T-helper 1 cell treated with Interleukin-12 subunit alpha and Interleukin-12 subunit beta and Interleukin-4 antibody, amounts not matched to agents 30 ng/mL and 1 ng/mL, for 36 hours (primary cell): ENCODE measurements at regions not wholly inside any gene's neighbourhood (a gene's known extent, or its start where the extent isn't known, plus 50 kb on each side); places are given as distances from the start of the nearest gene placed in this dataset.

Experiments used
- intact Hi-C: fragments of 100-400 bp; cut with micrococcal nuclease; formaldehyde crosslinking; loops from one replicate; pipeline ENCODE4 v1.15.1; 2024

DNA sequence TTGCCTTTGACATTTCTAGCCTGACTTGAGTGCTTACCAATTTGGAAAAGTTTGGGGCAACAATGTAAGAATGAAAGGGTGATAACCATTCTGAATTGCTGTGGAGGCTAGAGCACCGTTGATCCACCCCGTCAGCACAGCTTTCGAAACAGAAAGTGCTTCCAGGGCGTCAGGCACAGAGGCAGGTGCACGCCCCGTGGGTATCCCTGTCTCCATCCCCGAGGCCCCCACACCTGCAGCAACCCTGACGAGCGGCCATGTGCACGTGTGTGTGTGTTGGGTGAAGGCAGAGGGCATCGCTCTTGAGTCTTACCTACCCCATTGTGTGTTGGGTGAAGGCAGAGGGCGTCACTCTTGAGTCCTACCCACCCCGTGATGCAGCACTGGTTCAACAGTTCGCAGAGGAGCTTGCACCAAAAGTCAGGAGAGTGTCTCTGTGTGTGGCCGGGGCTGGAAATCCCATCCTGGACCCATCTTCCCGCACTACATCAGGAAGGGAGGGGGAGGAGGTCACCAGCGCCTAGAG lies 404.5 kb downstream of the BRD1 start:
- intact Hi-C loops: no loop called here

DNA sequence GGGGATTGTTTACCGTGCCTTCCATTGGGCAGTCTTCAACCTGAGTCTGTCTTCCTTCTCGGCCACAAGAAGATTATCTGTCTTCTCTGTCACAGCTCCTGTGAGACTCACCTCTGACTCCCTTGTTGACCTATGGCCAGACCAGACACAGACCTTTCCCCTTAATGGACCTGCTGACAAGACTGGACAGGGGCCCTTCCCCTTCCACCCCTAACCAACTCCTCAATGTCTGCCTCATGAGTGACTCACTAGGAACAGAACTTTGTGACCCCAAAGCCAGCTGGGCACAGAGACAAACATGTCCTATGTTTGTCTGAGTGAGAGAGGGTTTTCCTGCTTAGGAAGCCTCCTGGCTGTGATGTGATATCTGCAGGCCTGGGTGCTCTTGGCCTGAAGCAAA lies 405.0 kb downstream of the BRD1 start:
- intact Hi-C loops: no loop called here

DNA sequence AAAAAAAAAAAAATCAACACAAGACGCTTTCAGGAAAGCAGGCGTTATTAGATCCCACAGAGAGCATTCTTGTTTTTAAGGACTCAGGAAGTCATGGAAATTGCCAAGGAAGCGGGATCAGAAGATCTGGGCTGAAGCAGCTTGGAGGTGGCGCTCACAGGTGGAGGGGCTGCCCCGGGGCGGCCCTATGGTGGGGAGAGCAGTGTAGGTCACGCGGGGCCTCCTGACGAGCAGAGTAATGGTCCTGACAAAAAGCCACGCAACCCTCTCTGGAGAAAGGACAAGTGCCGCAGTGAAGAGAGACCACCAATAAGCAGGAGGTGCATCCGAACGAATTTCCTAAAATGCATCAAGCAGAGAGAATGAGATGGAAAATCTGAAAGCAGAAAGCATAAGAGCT lies 407.0 kb downstream of the BRD1 start:
- intact Hi-C loops: no loop called here

DNA sequence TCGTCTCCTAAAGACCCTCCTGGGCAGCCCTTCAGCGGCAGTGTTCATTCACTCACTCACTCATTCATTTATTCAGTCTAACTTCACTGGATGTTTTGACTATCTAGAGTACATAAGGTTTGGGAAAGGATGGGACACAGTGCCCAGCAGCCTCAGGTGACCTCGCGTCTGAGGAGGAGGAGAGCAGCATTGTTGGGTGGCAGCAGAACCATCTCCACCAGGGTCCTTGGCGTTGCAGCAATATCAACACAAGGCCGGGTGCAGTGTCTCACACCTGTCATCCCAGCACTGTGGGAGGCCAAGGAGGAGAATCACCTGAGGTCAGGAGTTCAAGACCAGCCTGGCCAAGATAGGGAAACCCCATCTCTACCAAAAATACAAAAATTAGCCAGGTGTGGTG lies 408.0 kb downstream of the BRD1 start:
- intact Hi-C loops: no loop called here

DNA sequence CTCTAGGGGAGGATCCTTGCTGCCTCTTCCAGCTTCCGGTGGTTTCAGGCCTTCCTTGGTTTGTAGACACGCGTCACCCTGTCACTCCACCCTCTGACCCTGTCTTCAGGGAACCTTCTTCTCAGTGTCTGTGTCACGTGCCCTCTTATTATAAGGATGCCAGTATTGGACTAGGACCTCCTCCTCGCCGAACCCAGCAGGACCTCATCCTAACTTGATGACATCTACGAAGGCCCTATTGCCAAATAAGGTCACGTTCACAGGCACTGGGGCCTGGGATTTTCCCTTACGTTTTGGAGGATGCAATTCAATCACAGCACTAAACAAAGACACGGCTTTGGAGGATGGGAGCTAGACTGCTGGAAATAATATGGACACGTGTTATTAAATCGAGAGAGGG lies 408.7 kb downstream of the BRD1 start:
- intact Hi-C loops: no loop called here

DNA sequence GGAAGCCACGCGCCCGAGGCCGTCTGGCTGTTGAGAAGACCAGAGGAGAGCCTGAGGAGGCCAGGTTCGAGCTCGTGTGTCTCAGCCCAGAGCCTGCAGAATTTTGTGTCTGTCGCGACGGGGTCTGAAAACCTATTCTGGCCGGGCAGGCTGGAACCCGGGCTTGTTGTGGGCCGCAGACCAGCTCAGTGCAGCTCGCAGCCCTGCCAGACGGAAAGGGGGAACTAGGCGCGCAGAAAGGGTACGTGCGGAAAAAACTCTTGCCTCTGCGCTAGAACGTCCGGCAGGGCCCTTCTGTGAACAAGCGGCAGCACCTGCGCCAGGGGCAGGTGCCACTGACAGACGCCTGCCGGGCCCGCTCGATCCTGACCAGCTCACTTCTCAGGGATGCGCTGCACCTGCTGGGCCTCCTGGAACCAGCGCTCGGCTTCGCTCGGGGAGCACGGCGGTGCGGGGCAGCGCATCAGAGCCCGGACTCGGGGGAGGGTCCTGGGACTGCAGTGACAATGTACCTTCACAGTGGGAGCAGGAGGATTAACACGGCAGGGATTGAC lies 409.3 kb downstream of the BRD1 start:
- intact Hi-C loops: no loop called here

DNA sequence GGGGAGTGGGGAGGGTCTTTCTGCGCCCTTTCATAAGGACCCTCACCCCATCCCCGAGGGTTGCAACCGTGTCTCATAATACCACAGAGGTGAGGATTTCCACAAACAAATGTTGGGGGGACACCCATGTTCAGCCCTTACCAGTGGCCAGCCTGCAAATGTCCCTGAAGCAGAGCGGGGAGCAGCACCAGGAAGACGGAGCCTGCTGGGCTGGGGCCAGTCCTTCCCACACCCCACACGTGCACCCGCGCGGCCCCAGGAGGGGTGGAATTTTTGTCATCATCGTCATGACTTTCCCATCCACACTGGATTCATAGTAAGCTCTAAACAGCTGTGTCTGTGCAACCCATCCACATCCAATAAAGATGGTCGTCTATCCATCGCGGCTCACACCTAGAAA lies 409.8 kb downstream of the BRD1 start:
- intact Hi-C loops: no loop called here

DNA sequence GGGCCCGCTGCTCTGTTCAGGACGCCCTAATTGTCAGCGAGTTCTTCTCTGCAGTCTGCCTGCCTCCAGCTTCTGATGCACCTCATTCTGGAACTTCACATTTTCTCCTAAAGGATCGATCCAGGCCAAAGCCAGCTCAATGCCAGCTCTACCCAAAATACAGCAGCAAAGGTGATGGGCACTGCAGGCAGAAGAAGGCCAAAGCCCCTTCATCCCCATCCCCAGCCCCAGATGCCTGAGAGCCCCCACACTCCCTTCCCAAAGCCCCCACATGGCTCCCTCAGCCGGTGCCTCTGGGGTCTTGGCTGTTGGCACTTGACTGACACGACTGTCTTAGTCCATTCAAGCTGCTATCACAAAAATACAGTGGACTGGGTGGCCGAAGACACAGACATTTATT lies 410.3 kb downstream of the BRD1 start:
- intact Hi-C loops: no loop called here

DNA sequence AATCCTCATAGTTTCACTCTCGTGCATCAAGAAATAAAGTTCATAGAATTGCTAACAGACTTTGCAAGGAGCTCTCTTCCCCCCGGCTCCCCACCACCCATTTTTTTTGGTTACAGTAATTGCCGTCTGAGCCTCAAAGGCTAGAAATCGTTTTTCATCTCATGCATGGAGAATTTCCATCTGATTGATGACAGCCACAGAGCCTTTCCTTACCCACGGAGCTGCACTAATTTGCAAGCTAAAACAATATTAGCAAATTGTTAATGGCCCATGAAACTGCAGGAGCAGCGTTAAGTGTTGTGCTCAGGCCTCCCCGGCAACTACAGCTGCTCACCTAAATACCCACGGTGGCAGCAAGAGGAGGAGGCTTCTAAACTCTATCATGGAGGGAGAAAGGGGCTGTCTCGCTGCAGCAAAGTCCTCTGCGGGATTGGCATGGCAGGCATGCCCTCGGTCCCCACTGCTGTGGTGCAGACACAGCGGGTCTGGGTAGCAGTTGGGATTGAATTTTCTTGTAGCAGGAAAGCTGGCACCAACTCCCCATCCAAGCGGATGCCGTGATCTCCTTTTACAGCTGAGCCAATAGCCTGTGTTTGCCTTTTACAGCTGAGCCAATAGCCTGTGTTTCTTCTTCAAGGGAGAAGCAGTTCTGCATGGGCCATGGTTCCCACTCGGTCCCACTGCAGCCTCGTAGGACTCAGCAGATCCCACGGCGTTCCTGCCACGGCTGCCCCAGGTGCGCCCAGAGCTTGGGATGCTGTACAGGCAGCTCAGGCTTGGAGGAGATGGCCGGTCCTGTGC lies 412.3 kb downstream of the BRD1 start:
- intact Hi-C loops: no loop called here

DNA sequence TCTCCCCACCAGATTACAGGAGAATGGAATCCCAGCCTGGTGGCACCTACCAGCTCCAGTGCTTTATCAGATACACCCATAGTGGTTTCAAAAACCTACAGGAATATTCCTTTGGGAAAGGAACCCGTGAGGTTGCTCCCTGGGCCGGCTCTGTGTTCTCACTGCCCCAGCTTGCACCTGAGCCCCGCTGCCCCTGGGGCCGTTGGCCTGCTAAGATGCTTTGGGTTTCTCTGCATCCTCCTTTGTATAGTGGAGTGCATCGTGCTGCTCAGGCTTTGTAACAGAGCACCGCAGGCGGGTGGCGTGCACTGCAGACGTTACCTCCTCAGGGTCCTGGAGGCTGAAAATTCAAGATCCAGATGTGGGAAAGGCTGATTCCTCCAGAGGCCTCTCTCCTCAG lies 414.1 kb downstream of the BRD1 start:
- intact Hi-C loops: no loop called here

DNA sequence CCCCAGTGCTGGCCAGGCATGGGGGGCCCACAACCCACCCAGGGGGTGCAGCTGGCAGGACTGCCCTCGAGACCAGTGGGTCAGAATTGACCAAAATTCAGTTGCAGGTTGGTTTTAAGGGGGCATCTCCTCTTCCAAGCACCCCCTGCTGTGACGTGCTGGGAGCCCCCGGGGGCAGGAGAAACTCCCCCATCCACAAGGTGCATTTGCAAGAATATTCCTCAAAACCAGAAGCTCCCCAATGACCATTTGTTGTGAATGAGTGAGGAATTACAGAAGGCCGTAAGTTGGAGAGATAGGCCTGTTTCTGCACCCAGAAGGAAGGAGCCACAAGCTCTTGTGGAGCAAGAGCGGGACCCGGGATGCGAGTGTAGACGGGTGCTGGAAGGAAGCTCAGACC lies 414.5 kb downstream of the BRD1 start:
- intact Hi-C loops: no loop called here

DNA sequence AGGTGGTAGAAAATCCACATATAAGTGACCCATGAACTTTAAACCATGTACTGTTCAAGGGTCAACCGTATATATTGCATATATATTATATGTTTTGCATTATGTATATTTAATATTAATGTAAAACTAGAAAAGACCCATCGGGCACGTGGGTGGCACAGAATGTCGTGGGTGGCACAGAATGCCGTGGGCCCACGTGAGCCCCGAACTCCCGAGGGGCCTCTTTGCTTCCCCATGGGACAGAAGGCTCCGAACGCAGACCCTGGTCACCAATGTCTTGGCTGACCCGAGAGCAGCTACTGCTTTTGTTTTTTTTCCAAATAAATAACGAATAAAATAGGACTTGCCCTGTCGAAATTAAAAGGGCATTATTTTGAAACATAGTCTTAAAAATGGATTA lies 415.4 kb downstream of the BRD1 start:
- intact Hi-C loops: no loop called here

DNA sequence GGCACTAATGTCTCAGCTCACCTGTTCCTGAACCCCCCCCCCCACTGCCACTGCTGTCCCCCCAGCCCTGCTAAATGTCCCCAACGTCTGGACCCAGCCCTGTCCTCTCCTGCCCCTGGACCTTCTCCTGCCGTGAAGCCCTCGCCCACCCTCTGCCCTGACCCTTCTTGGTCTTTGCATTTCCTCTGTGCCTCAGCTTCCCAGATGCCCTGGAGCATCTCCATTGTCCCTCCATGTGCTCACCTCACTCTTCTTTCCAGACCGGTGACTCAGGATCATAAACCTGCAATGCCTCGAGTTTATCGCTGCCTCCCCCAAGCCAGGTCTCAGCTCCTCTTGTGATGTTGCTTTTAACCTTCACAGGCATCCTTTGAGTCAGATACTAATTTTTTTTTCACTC lies 416.4 kb downstream of the BRD1 start:
- intact Hi-C loops: no loop called here

DNA sequence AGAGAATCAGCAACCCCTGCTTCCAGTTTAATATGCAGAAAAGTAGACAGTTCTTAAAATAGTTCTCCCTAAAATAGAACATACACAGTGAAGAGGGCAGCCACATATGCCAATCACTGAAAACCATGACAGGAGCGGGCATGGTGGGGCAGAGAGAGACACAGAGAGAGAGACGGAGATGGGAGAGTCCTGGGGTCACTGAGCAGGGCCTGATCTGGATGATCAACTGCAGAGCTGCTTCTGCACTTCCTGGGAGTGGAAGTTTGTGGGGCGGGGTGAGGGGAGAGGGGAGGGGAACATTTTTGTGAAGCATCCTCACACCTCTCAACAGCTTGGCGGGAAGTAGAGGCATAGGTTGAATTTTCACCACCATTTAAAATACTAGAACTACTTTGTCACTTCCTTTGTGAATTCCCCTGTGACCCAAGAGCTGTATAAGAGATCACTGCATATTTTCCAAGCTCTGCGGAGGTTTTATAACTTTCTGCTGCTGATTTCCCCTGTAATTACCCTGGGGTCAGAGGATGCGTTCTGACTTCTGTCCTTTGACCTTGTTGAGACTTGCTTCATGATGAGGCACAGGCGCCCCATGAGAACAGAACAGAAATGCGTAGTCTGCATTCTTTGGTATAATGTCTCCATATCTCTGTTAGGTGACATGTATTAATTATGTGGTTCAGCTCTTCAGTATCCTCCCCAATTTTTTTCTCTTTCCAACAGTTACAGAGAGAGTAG lies 419.4 kb downstream of the BRD1 start:
- intact Hi-C loops: no loop called here

DNA sequence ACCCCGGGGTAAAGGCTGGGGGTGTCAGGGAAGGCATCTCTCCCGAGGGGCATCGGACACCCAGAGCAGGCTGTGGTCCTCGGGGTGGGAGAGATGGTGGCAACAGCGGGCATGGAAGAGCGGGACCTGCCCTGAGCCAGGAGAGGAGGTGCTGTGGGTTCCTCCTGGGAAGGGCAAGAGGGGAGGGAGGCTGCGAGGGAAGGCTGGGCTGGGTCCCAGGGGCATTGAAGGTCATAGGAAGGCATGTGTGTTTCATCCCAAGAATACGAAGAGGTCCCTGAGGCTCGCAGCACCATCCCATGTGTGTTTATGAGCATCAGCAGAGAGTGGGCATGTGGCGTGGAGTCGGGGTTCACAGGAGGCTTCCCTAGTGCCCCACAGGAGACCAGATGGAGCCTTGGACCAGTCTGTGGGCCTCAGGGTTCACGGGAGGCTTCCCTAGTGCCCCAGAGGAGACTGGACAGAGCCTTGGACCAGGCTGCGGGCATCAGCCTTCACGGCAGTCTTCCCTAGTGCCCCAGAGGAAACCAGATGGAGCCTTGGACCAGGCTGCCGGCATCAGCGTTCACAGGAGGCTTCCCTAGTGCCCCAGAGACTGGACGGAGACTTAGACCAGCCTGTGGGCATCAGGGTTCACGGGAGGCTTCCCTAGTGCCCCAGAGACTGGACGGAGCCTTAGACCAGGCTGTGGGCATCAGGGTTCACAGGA lies 420.6 kb downstream of the BRD1 start:
- intact Hi-C loops: no loop called here

DNA sequence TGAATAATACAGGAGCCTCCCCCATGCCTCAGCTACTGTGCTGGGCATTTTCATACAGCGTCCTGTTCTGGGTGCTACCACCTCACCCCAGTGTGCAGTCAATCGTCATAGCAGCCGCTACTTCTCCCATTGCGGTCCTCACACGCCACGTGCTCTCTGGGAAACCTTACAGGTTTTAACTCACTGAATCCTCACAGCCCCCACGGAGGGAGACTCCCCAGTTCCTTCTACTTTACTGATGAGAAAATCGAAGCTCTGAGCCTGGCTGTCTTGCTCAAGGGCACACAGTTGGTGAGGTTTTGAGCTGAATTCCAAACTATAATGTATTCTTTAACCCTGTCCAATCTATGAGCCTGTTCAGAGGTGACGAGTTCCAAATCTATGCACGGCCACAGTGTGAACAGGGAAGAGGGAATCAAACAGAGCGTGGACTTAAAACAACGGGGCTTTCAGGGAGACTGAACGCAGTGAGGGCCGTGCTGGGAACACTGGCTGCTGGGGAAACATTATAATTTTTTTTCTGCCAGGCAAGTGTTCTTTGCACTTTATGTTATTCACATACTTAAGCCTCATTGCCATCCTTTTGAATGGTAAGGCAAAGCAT lies 421.5 kb downstream of the BRD1 start:
- intact Hi-C loops: no loop called here

DNA sequence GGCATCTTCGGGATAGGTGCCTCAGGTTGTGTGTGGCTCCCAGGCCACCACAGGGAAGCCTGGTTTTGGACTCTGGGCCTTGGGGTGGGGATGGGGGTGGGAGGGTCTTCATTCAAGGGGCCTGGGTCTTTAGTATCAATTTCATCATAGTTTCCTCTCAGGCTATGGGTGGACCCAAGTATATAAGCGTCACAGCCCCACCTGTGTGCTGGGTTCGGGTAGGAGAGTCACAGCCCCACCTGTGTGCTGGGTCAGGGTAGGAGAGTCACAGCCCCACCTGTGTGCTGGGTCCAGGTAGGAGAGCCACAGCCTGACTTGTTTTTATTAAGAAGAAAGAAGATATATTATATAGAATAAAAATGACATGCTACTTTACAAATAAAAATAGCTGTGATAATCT lies 422.1 kb downstream of the BRD1 start:
- intact Hi-C loops: no loop called here

DNA sequence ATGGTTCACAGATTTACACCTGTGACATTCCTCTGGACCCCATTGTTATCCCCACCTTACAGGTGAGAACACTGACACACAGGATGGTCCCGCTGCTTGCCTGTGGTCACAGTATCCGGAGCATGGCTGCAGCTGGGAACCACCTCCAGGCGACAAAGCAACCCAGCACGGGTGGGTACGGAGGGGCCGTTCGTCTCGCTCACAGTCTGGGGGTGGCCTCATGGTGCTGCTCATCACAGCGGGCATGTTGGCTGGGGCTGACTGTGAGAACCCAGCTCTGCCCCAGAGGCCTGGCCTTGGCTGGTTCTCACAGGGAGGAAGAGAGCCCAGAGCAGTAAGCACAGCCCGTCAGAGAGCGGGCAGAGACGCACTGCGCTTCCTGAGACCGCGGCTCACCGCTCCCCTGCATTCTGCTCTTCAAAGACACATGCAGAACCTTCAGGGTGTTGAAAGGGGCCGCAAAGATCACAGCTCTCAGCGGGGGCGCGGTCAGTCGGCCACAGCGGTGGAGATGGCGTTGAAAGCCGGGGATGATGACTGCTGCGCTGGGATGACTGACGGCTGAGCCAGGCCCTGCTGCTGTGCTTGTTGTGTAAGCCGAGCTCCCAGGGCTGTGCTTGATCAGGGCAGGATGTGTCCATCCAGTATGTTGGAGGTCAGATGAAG lies 423.0 kb downstream of the BRD1 start:
- intact Hi-C loops: no loop called here

DNA sequence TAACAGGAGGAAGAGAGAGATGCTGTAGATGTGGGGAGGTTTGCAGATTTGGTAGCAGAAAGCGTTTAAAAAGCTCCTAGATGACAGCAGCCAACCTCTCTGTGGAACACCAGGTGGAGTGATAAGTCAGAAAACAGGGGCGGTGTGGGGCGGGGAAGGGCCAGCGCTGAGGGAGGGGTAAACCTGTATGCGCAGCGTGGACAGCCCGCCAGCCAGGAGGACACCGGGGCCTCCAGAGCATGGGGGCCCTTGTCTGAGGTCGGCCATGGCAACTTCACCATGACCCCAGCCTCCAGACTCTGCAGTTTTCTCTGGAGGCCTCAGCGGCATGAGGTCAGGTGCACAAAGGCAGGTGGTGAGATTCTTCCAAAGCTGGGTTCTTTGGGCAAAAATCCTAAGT lies 423.7 kb downstream of the BRD1 start:
- intact Hi-C loops: no loop called here

DNA sequence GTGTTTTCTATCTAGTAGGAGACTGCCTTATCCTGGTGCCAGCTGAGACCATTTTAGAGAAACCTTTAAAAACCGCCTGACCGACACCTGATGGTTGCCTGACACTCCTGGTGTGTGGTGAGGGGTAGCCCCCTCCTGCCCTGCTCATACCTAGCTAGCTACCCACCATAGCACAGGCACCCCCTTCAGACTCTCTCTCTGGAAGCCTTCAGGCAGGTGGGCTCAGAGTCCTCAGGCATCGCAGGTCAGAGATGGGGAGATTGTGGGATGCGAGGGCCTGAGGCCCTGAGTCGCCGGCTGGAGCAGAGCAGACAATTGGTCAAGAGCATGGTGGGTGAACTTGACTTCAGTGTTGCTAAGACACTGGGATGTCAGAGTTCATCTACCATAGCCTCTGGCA lies 424.6 kb downstream of the BRD1 start:
- intact Hi-C loops: no loop called here

DNA sequence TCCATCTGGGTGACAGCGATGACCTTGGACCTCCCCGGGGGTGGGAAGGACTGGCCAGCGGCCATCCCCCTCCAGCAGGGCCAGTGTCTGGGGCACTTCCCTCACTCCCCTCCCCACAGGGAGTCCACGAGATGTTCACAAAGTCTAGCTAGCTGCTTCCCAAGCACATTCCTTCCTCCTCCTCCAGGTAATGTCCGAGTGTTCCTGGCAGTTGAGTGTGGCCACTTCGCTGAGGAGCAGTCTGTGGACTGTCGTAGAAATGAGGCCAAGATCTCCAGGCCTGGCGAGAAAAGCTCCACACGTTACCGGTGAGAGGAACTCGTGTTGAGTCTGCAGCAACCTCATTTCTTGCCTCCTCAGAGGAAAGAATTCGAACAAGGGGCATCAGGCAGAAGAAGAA lies 425.5 kb downstream of the BRD1 start:
- intact Hi-C loops: no loop called here
